GM19395 (cell line): ENCODE measurements at regions not wholly inside any gene's neighbourhood (a gene's known extent, or its start where the extent isn't known, plus 50 kb on each side); places are given as distances from the start of the nearest gene placed in this dataset.
"Not testable (repeated sequence)": the region's sequence is repeated elsewhere in the genome, so short reads cannot be mapped to it uniquely, and the experiment has no call there.

Experiments
- ATAC-seq: cut with Tn5 transposase; IDR thresholded peaks from one replicate; pipeline ENCODE4 v1.9.1; 2021; ENCODE audit warnings: mild to moderate bottlenecking, moderate library complexity; ENCODE audit not compliant: unreplicated experiment

GRCh38 chr5:33203931-33204330 lies 236.8 kb upstream of the TARS1 start:
- ATAC-seq = no peak

GRCh38 chr5:33205079-33205478 lies 235.7 kb upstream of the TARS1 start:
- no peak for ATAC-seq

- no peak for ATAC-seq
Measured at GRCh38 chr5:33205727-33206410, 234.9 kb upstream of the TARS1 start.

GRCh38 chr5:33206962-33207506 lies 233.7 kb upstream of the TARS1 start:
- ATAC-seq = no peak

- no peak for ATAC-seq
Measured at GRCh38 chr5:33209252-33209651, 231.5 kb upstream of the TARS1 start.

GRCh38 chr5:33210221-33210620 lies 230.5 kb upstream of the TARS1 start:
- ATAC-seq = not testable (repeated sequence)

GRCh38 chr5:33210978-33211377 lies 229.8 kb upstream of the TARS1 start:
- ATAC-seq = no peak

GRCh38 chr5:33212439-33212838 lies 228.3 kb upstream of the TARS1 start:
- no peak for ATAC-seq

GRCh38 chr5:33212900-33213299 lies 227.9 kb upstream of the TARS1 start:
- ATAC-seq = no peak

GRCh38 chr5:33223563-33224284 lies 217.0 kb upstream of the TARS1 start:
- no peak for ATAC-seq

GRCh38 chr5:33224285-33224961 lies 216.3 kb upstream of the TARS1 start:
- ATAC-seq = no peak

GRCh38 chr5:33227247-33227646 lies 213.5 kb upstream of the TARS1 start:
- no peak for ATAC-seq

- no peak for ATAC-seq
Measured at GRCh38 chr5:33227746-33228145, 213.0 kb upstream of the TARS1 start.

- ATAC-seq = no peak
Measured at GRCh38 chr5:33228149-33228548, 212.6 kb upstream of the TARS1 start.

GRCh38 chr5:33229216-33229615 lies 211.5 kb upstream of the TARS1 start:
- no peak for ATAC-seq

- ATAC-seq = no peak
Measured at GRCh38 chr5:33230467-33231078, 210.2 kb upstream of the TARS1 start.

GRCh38 chr5:33231214-33231710 lies 209.5 kb upstream of the TARS1 start:
- no peak for ATAC-seq

GRCh38 chr5:33231935-33232334 lies 208.8 kb upstream of the TARS1 start:
- no peak for ATAC-seq

GRCh38 chr5:33232731-33233505 lies 207.8 kb upstream of the TARS1 start:
- ATAC-seq = no peak

- no peak for ATAC-seq
Measured at GRCh38 chr5:33235304-33235703, 205.5 kb upstream of the TARS1 start.
